K562 (cell line): ENCODE measurements at regions not wholly inside any gene's neighbourhood (a gene's known extent, or its start where the extent isn't known, plus 50 kb on each side); places are given as distances from the start of the nearest gene placed in this dataset.

Source experiments
- ATAC-seq: fragments of 200-7000 bp; cut with Tn5 transposase; 3 replicates; pipeline ENCODE4 v1.9.1; 2020; ENCODE audit warnings: moderate library complexity
- BruUV-seq: library from RNA; stranded (reverse); fragments of 400-500 nt; replicated peaks from 2 replicates; lab custom pipeline; 2021; lab: Mats Ljungman, UMichigan
- CTCF ChIA-PET: fragments of 300-600 bp; formaldehyde crosslinking; extraction: SDS; loops from one replicate; lab custom pipeline; 2021; ENCODE audit warnings: low intra/inter-chr PET ratio; lab: Yijun Ruan, JAX
- POLR2A ChIA-PET: fragments of 300-600, 350-650 bp; sonication (Branson Sonifier 250); formaldehyde crosslinking; extraction: SDS; loops from one replicate; lab custom pipeline; 2021; ENCODE audit warnings: antibody characterized with exemption, inconsistent platforms; lab: Yijun Ruan, JAX
- DNase-seq, 4 experiments: peaks; one replicate each; pipeline versions ENCODE4 v3.0.0 to v3.0.0-alpha.2; 2011 to 2018; ENCODE audit warnings: low spot score in 3 of 4, mixed read lengths in 3 of 4; ENCODE audit errors: extremely low read depth in 1 of 4
- FAIRE-seq: peaks from 2 replicates; lab custom pipeline; 2011; peaks lifted over from hg19 to GRCh38; lab: Jason Lieb, UNC
- H2AFZ ChIP-seq: 2 replicates; pipeline ENCODE4 v1.6.0; 2011; ENCODE audit warnings: low read depth, low read length, control low read depth, inconsistent platforms
- H3K27ac ChIP-seq: fragments of 200-600 bp; 3 replicates; pipeline ENCODE4 v1.8.0; 2011; ENCODE audit warnings: low read depth, mild to moderate bottlenecking, control low read depth, inconsistent platforms, low read length, moderate library complexity, mixed read lengths; ENCODE audit errors: extremely low read depth
- H3K27me3 ChIP-seq, 2 experiments: fragments of 300-600 bp in 1 of 2; 2 replicates in 1 of 2; 3 replicates in 1 of 2; pipeline versions ENCODE4 v1.6.0 to v1.8.0; 2011; ENCODE audit warnings: inconsistent platforms in 2 of 2, low read length in 2 of 2, mild to moderate bottlenecking in 1 of 2, mixed read lengths in 1 of 2, moderate library complexity in 1 of 2; ENCODE audit not compliant: control insufficient read depth in 2 of 2, insufficient read depth in 2 of 2
- H3K36me3 ChIP-seq: fragments of 300-600 bp; 3 replicates; pipeline ENCODE4 v1.8.0; 2011; ENCODE audit warnings: mild to moderate bottlenecking, low read length, inconsistent platforms; ENCODE audit not compliant: control insufficient read depth, insufficient read depth
- H3K4me1 ChIP-seq, 2 experiments: fragments of 200-600 bp in 1 of 2; replicated peaks in 1 of 2; 2 replicates in 1 of 2; 3 replicates in 1 of 2; pipeline versions ENCODE4 v1.5.1 to v1.8.0; 2011; ENCODE audit warnings: inconsistent platforms in 2 of 2, low read length in 2 of 2, mild to moderate bottlenecking in 1 of 2, mixed read lengths in 1 of 2, moderate library complexity in 1 of 2; ENCODE audit not compliant: control insufficient read depth in 2 of 2, insufficient read depth in 2 of 2
- H3K4me2 ChIP-seq: 2 replicates; pipeline ENCODE4 v1.6.1; 2011; ENCODE audit warnings: low read length, control low read depth, inconsistent platforms, mixed read lengths; ENCODE audit not compliant: insufficient read depth
- H3K4me3 ChIP-seq: fragments of 200-600 bp; sonication (generic), shearing (Covaris generic); 2 replicates; pipeline ENCODE4 v1.5.1; 2016; ENCODE audit warnings: control low read depth, inconsistent platforms
- H3K79me2 ChIP-seq: fragments of 200-600 bp; 3 replicates; pipeline ENCODE4 v1.8.0; 2011; ENCODE audit warnings: low read length, inconsistent platforms; ENCODE audit not compliant: control insufficient read depth, insufficient read depth
- H3K9ac ChIP-seq, 2 experiments: 2 replicates each; pipeline versions ENCODE4 v1.6.0 to v1.6.1; 2011; ENCODE audit warnings: low read depth in 2 of 2, low read length in 2 of 2, control low read depth in 1 of 2, inconsistent platforms in 1 of 2, mild to moderate bottlenecking in 1 of 2, mixed read lengths in 1 of 2; ENCODE audit not compliant: insufficient read depth in 1 of 2
- H3K9me1 ChIP-seq: one replicate; pipeline ENCODE4 v1.6.0; 2011; ENCODE audit warnings: inconsistent platforms, mild to moderate bottlenecking, low read length, moderate library complexity; ENCODE audit not compliant: control insufficient read depth, insufficient read depth
- H3K9me3 ChIP-seq: replicated peaks from 2 replicates; pipeline ENCODE4 v1.5.1; 2011; ENCODE audit warnings: low read depth, low read length, inconsistent platforms; ENCODE audit not compliant: control insufficient read depth, insufficient read depth
- H4K20me1 ChIP-seq: replicated peaks from 2 replicates; pipeline ENCODE4 v1.6.1; 2011; ENCODE audit warnings: low read length, inconsistent platforms, mixed read lengths; ENCODE audit not compliant: control insufficient read depth, insufficient read depth
- BCLAF1 ChIP-seq, 2 experiments: fragments of 450-650 bp in 1 of 2; IDR thresholded peaks; 2 replicates each; pipeline ENCODE4 v1.6.1; 2011 to 2017; ENCODE audit warnings: low read depth in 2 of 2, antibody characterized with exemption in 1 of 2, borderline replicate concordance in 1 of 2, low read length in 1 of 2, mild to moderate bottlenecking in 1 of 2, mixed read lengths in 1 of 2; ENCODE audit not compliant: control insufficient read depth in 1 of 2
- BHLHE40 ChIP-seq: IDR thresholded peaks from 2 replicates; pipeline ENCODE4 v1.6.1; 2011; ENCODE audit warnings: low read length, improper control_type of control experiment
- E2F6 ChIP-seq, 2 experiments: IDR thresholded peaks; 2 replicates each; pipeline ENCODE4 v1.6.1; 2011; ENCODE audit warnings: borderline replicate concordance in 1 of 2, control low read depth in 1 of 2, low read depth in 1 of 2, low read length in 1 of 2, mild to moderate bottlenecking in 1 of 2, mixed read lengths in 1 of 2, moderate library complexity in 1 of 2; ENCODE audit not compliant: insufficient read depth in 1 of 2, insufficient read length in 1 of 2, poor library complexity in 1 of 2, severe bottlenecking in 1 of 2; ENCODE audit errors: extremely low read depth in 1 of 2
- HNRNPL ChIP-seq: fragments of 200-400 bp; formaldehyde crosslinking; IDR thresholded peaks from 2 replicates; pipeline ENCODE4 v1.6.1; 2017; ENCODE audit warnings: low read depth, mild to moderate bottlenecking, low read length
- KLF16 ChIP-seq: IDR thresholded peaks from 2 replicates; pipeline ENCODE4 v1.6.1; 2016; ENCODE audit warnings: antibody characterized with exemption
- MEF2A ChIP-seq: IDR thresholded peaks from 2 replicates; pipeline ENCODE4 v1.6.1; 2011; ENCODE audit warnings: low read depth, mild to moderate bottlenecking, low read length, moderate library complexity; ENCODE audit not compliant: control insufficient read depth
- SIRT6 ChIP-seq: IDR thresholded peaks from one replicate; pipeline ENCODE4 v1.6.1; 2012; ENCODE audit warnings: low read depth, mild to moderate bottlenecking, control low read depth, inconsistent platforms, low read length, moderate library complexity
- SNRNP70 ChIP-seq: fragments of 200-400 bp; formaldehyde crosslinking; optimal IDR thresholded peaks from 2 replicates; pipeline ENCODE3; 2017; ENCODE audit warnings: low read depth, low read length
- SREBF1 ChIP-seq: fragments of 150-350 bp; IDR thresholded peaks from 2 replicates; pipeline ENCODE4 v1.6.1; 2014; ENCODE audit warnings: antibody characterized with exemption, low read depth, low read length, borderline replicate concordance
- ZNF165 ChIP-seq: fragments of 250-450 bp; sonication (Bioruptor Pico); IDR thresholded peaks from 2 replicates; pipeline ENCODE4 v1.4.0; 2020; ENCODE audit warnings: borderline replicate concordance
- ZNF24 ChIP-seq: fragments of 450-650 bp; IDR thresholded peaks from 2 replicates; pipeline ENCODE4 v1.6.1; 2016
- ZNF311 ChIP-seq: fragments of 250-450 bp; sonication (Bioruptor Pico); IDR thresholded peaks from 2 replicates; pipeline ENCODE4 v1.4.0; 2020; ENCODE audit warnings: mild to moderate bottlenecking, moderate library complexity
- ZNF408 ChIP-seq: fragments of 250-450 bp; sonication (Bioruptor Pico); IDR thresholded peaks from 2 replicates; pipeline ENCODE4 v1.4.0; 2020; ENCODE audit warnings: low read depth, mild to moderate bottlenecking, moderate library complexity
- ZNF444 ChIP-seq: fragments of 250-450 bp; sonication (Bioruptor Pico); IDR thresholded peaks from 2 replicates; pipeline ENCODE4 v1.4.0; 2020; ENCODE audit warnings: mild to moderate bottlenecking, moderate library complexity
- ZNF589 ChIP-seq: fragments of 200-800 bp; sonication (Bioruptor generic); IDR thresholded peaks from 2 replicates; pipeline ENCODE4 v1.6.1; 2016; ENCODE audit warnings: low read depth, missing genetic modification characterization, missing compliant biosample characterization
- ZNF785 ChIP-seq: fragments of 250-450 bp; sonication (Bioruptor Pico); IDR thresholded peaks from 2 replicates; pipeline ENCODE4 v1.4.0; 2020; ENCODE audit warnings: mild to moderate bottlenecking
- WGBS: fragments of 100-300 bp; shearing (Covaris generic); methylation state at CpG from one replicate; pipeline ENCODE4 v1.1.6; 2016; ENCODE audit warnings: low coverage, mixed read lengths; ENCODE audit not compliant: insufficient coverage; ENCODE audit errors: missing lambda C conversion rate; 5-methylcytosine and 5-hydroxymethylcytosine counted together
- in situ Hi-C: fragments of 300-500 bp; cut with MboI; formaldehyde crosslinking; loops from 4 replicates; pipeline ENCODE4 v1.15.0; 2018; ENCODE audit warnings: inconsistent platforms, mixed read lengths
- intact Hi-C: fragments of 100-400 bp; cut with micrococcal nuclease; formaldehyde crosslinking; loops from 2 replicates; pipeline ENCODE4 v1.14.2; 2022
- TF ChIP-seq, protein P1 (sequence below): sonication (generic); formaldehyde crosslinking; IDR thresholded peaks from 2 replicates; pipeline ENCODE4 v1.4.0; 2020; ENCODE audit warnings: mild to moderate bottlenecking, missing genetic modification reagents

GRCh38 chr18:26706911-26707351 lies 158.6 kb downstream of the AQP4 start:
- TF ChIP-seq ZNF589 (CRISPR knock-in tag), result no peak
- no peak for TF ChIP-seq HNRNPL
- TF ChIP-seq, protein P1, sequence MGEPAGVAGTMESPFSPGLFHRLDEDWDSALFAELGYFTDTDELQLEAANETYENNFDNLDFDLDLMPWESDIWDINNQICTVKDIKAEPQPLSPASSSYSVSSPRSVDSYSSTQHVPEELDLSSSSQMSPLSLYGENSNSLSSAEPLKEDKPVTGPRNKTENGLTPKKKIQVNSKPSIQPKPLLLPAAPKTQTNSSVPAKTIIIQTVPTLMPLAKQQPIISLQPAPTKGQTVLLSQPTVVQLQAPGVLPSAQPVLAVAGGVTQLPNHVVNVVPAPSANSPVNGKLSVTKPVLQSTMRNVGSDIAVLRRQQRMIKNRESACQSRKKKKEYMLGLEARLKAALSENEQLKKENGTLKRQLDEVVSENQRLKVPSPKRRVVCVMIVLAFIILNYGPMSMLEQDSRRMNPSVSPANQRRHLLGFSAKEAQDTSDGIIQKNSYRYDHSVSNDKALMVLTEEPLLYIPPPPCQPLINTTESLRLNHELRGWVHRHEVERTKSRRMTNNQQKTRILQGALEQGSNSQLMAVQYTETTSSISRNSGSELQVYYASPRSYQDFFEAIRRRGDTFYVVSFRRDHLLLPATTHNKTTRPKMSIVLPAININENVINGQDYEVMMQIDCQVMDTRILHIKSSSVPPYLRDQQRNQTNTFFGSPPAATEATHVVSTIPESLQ, result no peak
- TF ChIP-seq MEF2A, result no peak
- no peak for TF ChIP-seq ZNF785
- no peak for TF ChIP-seq ZNF311 (CRISPR knock-in tag)
- TF ChIP-seq SREBF1, result no peak
- no peak for TF ChIP-seq ZNF444 (CRISPR knock-in tag)
- TF ChIP-seq BCLAF1 (IDR thresholded peaks at IDR 0.05; ENCODE audit: borderline replicate concordance in 1 of 2, control insufficient read depth in 1 of 2, low read depth in 2 of 2, low read length in 1 of 2), result no peak
- no peak for TF ChIP-seq ZNF165 (CRISPR knock-in tag)
- no peak for TF ChIP-seq ZNF408
- TF ChIP-seq ZNF24, result no peak
- no peak for TF ChIP-seq SNRNP70
- TF ChIP-seq SIRT6, result no peak
- TF ChIP-seq KLF16, result no peak
- no peak for TF ChIP-seq BHLHE40
- no peak for TF ChIP-seq E2F6 (IDR thresholded peaks at IDR 0.05; ENCODE audit: borderline replicate concordance in 1 of 2, extremely low read depth in 1 of 2, insufficient read depth in 1 of 2, insufficient read length in 1 of 2, low read depth in 1 of 2, low read length in 1 of 2, poor library complexity in 1 of 2, severe bottlenecking in 1 of 2)
- Histone ChIP-seq H3K4me1 (no peaks in the 10 kb centered on the region), H3K36me3 (no peaks in the 10 kb centered on the region), H3K9me1 (no peaks in the 10 kb centered on the region), H3K4me3 (no peak overlapping the region), H3K27me3 (no peaks in the 10 kb centered on the region), H3K27ac (no peak overlapping the region), H3K4me2 (no peak overlapping the region), H4K20me1 (no peaks in the 10 kb centered on the region), H3K79me2 (no peaks in the 10 kb centered on the region), H3K9me3 (no peaks in the 10 kb centered on the region), H2AFZ (no peak overlapping the region), H3K9ac (no peak overlapping the region)
- POLR2A ChIA-PET, result no interaction called here
- DNase-seq (no peak), ATAC-seq (no peak), FAIRE-seq (no peak)
- CTCF ChIA-PET, result interaction anchor here (0.6 kb wide), 1 partner anchor 1657 kb away, joined by 6 read pairs; no protein-coding TSS in a partner anchor
- intact Hi-C loops (no loop called here), in situ Hi-C loops (no loop called here)
- 2% methylated on average over 10 of the region's 10 CpGs for WGBS
- no TSS peak for BruUV-seq
